Naive thymus-derived CD4-positive, alpha-beta T cell (primary cell): ENCODE measurements at regions not wholly inside any gene's neighbourhood (a gene's known extent, or its start where the extent isn't known, plus 50 kb on each side); places are given as distances from the start of the nearest gene placed in this dataset.
"Not testable (repeated sequence)": the region's sequence is repeated elsewhere in the genome, so short reads cannot be mapped to it uniquely, and the experiment has no call there.

ENCODE experiments used
- ATAC-seq: fragments of 150-1000 bp; cut with Tn5 transposase; 2 replicates; pipeline ENCODE4 v1.10.0; 2021; ENCODE audit warnings: mild to moderate bottlenecking, moderate library complexity
- CTCF ChIA-PET: fragments of 350-600 bp; sonication (Branson Sonifier 250); formaldehyde crosslinking; loops from one replicate; lab custom pipeline; 2021; ENCODE audit warnings: antibody characterized with exemption; lab: Charles Lee
- POLR2A ChIA-PET: fragments of 350-600 bp; sonication (Branson Sonifier 250); formaldehyde crosslinking; loops from one replicate; lab custom pipeline; 2021; ENCODE audit warnings: antibody characterized with exemption, inconsistent platforms; lab: Charles Lee
- DNase-seq, 9 donors: peaks; one replicate each; pipeline versions ENCODE4 v3.0.0 to v3.0.0-alpha.2; 2020 to 2022; ENCODE audit warnings: mixed read lengths in 1 of 9
- H3K27ac ChIP-seq: one replicate; pipeline ENCODE4 v1.7.0; 2013; ENCODE audit warnings: mild to moderate bottlenecking, low read depth, low read length, moderate library complexity
- H3K27me3 ChIP-seq, 2 donors: one replicate each; pipeline ENCODE4 v1.7.0; 2013; ENCODE audit warnings: low read length in 2 of 2, mild to moderate bottlenecking in 2 of 2, moderate library complexity in 2 of 2; ENCODE audit not compliant: control insufficient read depth in 2 of 2, insufficient read depth in 2 of 2
- H3K36me3 ChIP-seq, 3 experiments: 1 replicate in 2 of 3; 2 replicates in 1 of 3; pipeline ENCODE4 v1.7.0; 2013; ENCODE audit warnings: low read length in 3 of 3, mild to moderate bottlenecking in 3 of 3, moderate library complexity in 1 of 3; ENCODE audit not compliant: insufficient read depth in 3 of 3, control insufficient read depth in 2 of 3
- H3K4me1 ChIP-seq, 2 donors: one replicate each; pipeline ENCODE4 v1.7.0; 2013; ENCODE audit warnings: low read length in 2 of 2, mild to moderate bottlenecking in 2 of 2, moderate library complexity in 1 of 2; ENCODE audit not compliant: control insufficient read depth in 2 of 2, insufficient read depth in 2 of 2
- H3K4me3 ChIP-seq: 2 replicates; pipeline ENCODE4 v1.7.0; 2013; ENCODE audit warnings: mild to moderate bottlenecking, low read length
- H3K9me3 ChIP-seq, 3 experiments: 1 replicate in 2 of 3; 2 replicates in 1 of 3; pipeline ENCODE4 v1.7.0; 2013; ENCODE audit warnings: low read length in 3 of 3; ENCODE audit not compliant: control insufficient read depth in 2 of 3
- H3K27ac Mint-ChIP-seq, 9 donors: one replicate each; pipeline ENCODE4 v1.8.0; 2020 to 2022; ENCODE audit warnings: mixed read lengths in 9 of 9, mild to moderate bottlenecking in 8 of 9, moderate library complexity in 5 of 9, inconsistent platforms in 2 of 9
- H3K27me3 Mint-ChIP-seq, 5 donors: one replicate each; pipeline ENCODE4 v1.8.0; 2021 to 2022; ENCODE audit warnings: mixed read lengths in 5 of 5, mild to moderate bottlenecking in 1 of 5
- H3K36me3 Mint-ChIP-seq, 5 donors: one replicate each; pipeline ENCODE4 v1.8.0; 2020 to 2022; ENCODE audit warnings: mixed read lengths in 5 of 5, mild to moderate bottlenecking in 3 of 5, inconsistent platforms in 1 of 5
- H3K4me1 Mint-ChIP-seq, 7 donors: one replicate each; pipeline ENCODE4 v1.8.0; 2020 to 2022; ENCODE audit warnings: mixed read lengths in 7 of 7, mild to moderate bottlenecking in 3 of 7, inconsistent platforms in 1 of 7
- H3K4me3 Mint-ChIP-seq, 10 donors: one replicate each; pipeline ENCODE4 v1.8.0; 2020 to 2022; ENCODE audit warnings: mild to moderate bottlenecking in 10 of 10, mixed read lengths in 10 of 10, moderate library complexity in 6 of 10, inconsistent platforms in 2 of 10
- H3K9me3 Mint-ChIP-seq, 11 donors: one replicate each; pipeline ENCODE4 v1.8.0; 2020 to 2022; ENCODE audit warnings: mixed read lengths in 11 of 11, mild to moderate bottlenecking in 4 of 11, inconsistent platforms in 1 of 11, moderate library complexity in 1 of 11
- intact Hi-C, 2 donors: fragments of 100-400 bp; cut with micrococcal nuclease; formaldehyde crosslinking; loops; one replicate each; pipeline ENCODE4 v1.15.1; 2023

GRCh38 chr18:75960356-75960755, 532.9 kb upstream of the SMIM21 start:
- H3K9me3 Mint-ChIP-seq, CTCF ChIA-PET: not testable (repeated sequence)

GRCh38 chr18:75959150-75959549, 531.6 kb upstream of the SMIM21 start:
- Histone ChIP-seq H3K4me3 (no peak overlapping the region), H3K9me3 (no peaks in the 10 kb centered on the region), H3K27me3 (no peaks in the 10 kb centered on the region), H3K27ac (no peak overlapping the region), H3K4me1 (no peaks in the 10 kb centered on the region), H3K36me3 (no peaks in the 10 kb centered on the region)
- H3K9me3 Mint-ChIP-seq: peaks cover 0 to 5% (median 0%) of the 10 kb centered on the region in 11 donors
- POLR2A ChIA-PET: no interaction called here
- no peaks in the 10 kb centered on the region for H3K36me3 Mint-ChIP-seq
- no peak for DNase-seq
- H3K27me3 Mint-ChIP-seq: peaks cover 0 to 24% (median 4%) of the 10 kb centered on the region in 5 donors
- intact Hi-C loops: no loop called here
- no peaks in the 10 kb centered on the region for H3K4me1 Mint-ChIP-seq
- no peak for ATAC-seq
- no peak overlapping the region for H3K4me3 Mint-ChIP-seq
- H3K27ac Mint-ChIP-seq: no peak overlapping the region
- CTCF ChIA-PET: no interaction called here

More at GRCh38 chr18:75960356-75960755, 532.9 kb upstream of the SMIM21 start:
- ATAC-seq, H3K36me3 ChIP-seq, H3K27ac ChIP-seq, POLR2A ChIA-PET, H3K27me3 ChIP-seq, intact Hi-C loops, H3K4me1 Mint-ChIP-seq, H3K9me3 ChIP-seq, H3K4me3 Mint-ChIP-seq, H3K27ac Mint-ChIP-seq, H3K36me3 Mint-ChIP-seq, H3K4me1 ChIP-seq, DNase-seq, H3K4me3 ChIP-seq: not testable (repeated sequence)
- peaks cover 0 to 12% (median 4%) of the 10 kb centered on the region in 5 donors for H3K27me3 Mint-ChIP-seq

GRCh38 chr18:75958683-75959082, 531.2 kb upstream of the SMIM21 start:
- H3K27me3 ChIP-seq: no peaks in the 10 kb centered on the region
- intact Hi-C loops: no loop called here
- H3K9me3 Mint-ChIP-seq: peaks cover 0 to 9% (median 0%) of the 10 kb centered on the region in 11 donors

GRCh38 chr18:75945265-75945933, 517.9 kb upstream of the SMIM21 start:
- intact Hi-C loops: no loop called here
- DNase-seq (no peak), ATAC-seq (no peak)
- CTCF ChIA-PET: no interaction called here
- Mint-ChIP-seq H3K4me3 (no peak overlapping the region), H3K9me3 (peaks cover 4 to 39% (median 16%) of the 10 kb centered on the region in 11 donors), H3K27ac (no peak overlapping the region), H3K4me1 (no peaks in the 10 kb centered on the region), H3K27me3 (peaks cover 0 to 16% (median 9%) of the 10 kb centered on the region in 5 donors), H3K36me3 (peaks cover 0 to 5% (median 0%) of the 10 kb centered on the region in 5 donors)
- Histone ChIP-seq H3K27ac (no peak overlapping the region), H3K27me3 (no peaks in the 10 kb centered on the region), H3K36me3 (no peaks in the 10 kb centered on the region), H3K9me3 (peaks cover 0 to 7% (median 5%) of the 10 kb centered on the region in 3 experiments), H3K4me1 (no peaks in the 10 kb centered on the region), H3K4me3 (no peak overlapping the region)
- POLR2A ChIA-PET: no interaction called here

More at GRCh38 chr18:75958683-75959082, 531.2 kb upstream of the SMIM21 start:
- Mint-ChIP-seq H3K36me3 (no peaks in the 10 kb centered on the region), H3K27ac (no peak overlapping the region), H3K4me1 (no peaks in the 10 kb centered on the region), H3K4me3 (no peak overlapping the region), H3K27me3 (peaks cover 0 to 28% (median 4%) of the 10 kb centered on the region in 5 donors)
- ChIA-PET CTCF (no interaction called here), POLR2A (no interaction called here)
- Histone ChIP-seq H3K36me3 (no peaks in the 10 kb centered on the region), H3K4me1 (no peaks in the 10 kb centered on the region), H3K4me3 (no peak overlapping the region), H3K9me3 (no peaks in the 10 kb centered on the region), H3K27ac (no peak overlapping the region)
- no peak for ATAC-seq
- DNase-seq: no peak

GRCh38 chr18:75937306-75937705, 509.8 kb upstream of the SMIM21 start:
- POLR2A ChIA-PET: no interaction called here
- Mint-ChIP-seq H3K36me3 (no peaks in the 10 kb centered on the region), H3K4me1 (peaks cover 0 to 1% (median 0%) of the 10 kb centered on the region in 7 donors), H3K9me3 (peaks cover under 1 to 7% (median 2%) of the 10 kb centered on the region in 11 donors), H3K4me3 (no peak overlapping the region), H3K27ac (no peak overlapping the region), H3K27me3 (peaks cover 0 to 21% (median 0%) of the 10 kb centered on the region in 5 donors)
- Histone ChIP-seq H3K9me3 (no peaks in the 10 kb centered on the region), H3K27me3 (peaks cover 0 to 2% of the 10 kb centered on the region in 2 donors), H3K36me3 (no peaks in the 10 kb centered on the region), H3K4me3 (no peak overlapping the region), H3K4me1 (no peaks in the 10 kb centered on the region), H3K27ac (no peak overlapping the region)
- ATAC-seq (no peak), DNase-seq (no peak)
- CTCF ChIA-PET: no interaction called here
- intact Hi-C loops: no loop called here

- H3K4me1 Mint-ChIP-seq: peaks cover 0 to 1% (median 0%) of the 10 kb centered on the region in 7 donors
- no peak overlapping the region for H3K27ac Mint-ChIP-seq
- H3K4me3 Mint-ChIP-seq: no peak overlapping the region
- peaks cover 0 to 23% (median 0%) of the 10 kb centered on the region in 5 donors for H3K27me3 Mint-ChIP-seq
- ATAC-seq (no peak), DNase-seq (no peak)
- peaks cover 0 to 2% of the 10 kb centered on the region in 2 donors for H3K27me3 ChIP-seq
- H3K36me3 Mint-ChIP-seq: no peaks in the 10 kb centered on the region
- H3K27ac ChIP-seq: no peak overlapping the region
- CTCF ChIA-PET: no interaction called here
- POLR2A ChIA-PET: no interaction called here
- no peaks in the 10 kb centered on the region for H3K4me1 ChIP-seq
- no peak overlapping the region for H3K4me3 ChIP-seq
- H3K36me3 ChIP-seq: no peaks in the 10 kb centered on the region
- no peaks in the 10 kb centered on the region for H3K9me3 ChIP-seq
- intact Hi-C loops: no loop called here
- H3K9me3 Mint-ChIP-seq: peaks cover 0 to 4% (median 2%) of the 10 kb centered on the region in 11 donors
Observed at GRCh38 chr18:75936862-75937261, 509.4 kb upstream of the SMIM21 start.

GRCh38 chr18:75931079-75931478, 503.6 kb upstream of the SMIM21 start:
- Histone ChIP-seq H3K4me1 (no peaks in the 10 kb centered on the region), H3K4me3 (no peak overlapping the region), H3K36me3 (no peaks in the 10 kb centered on the region), H3K9me3 (no peaks in the 10 kb centered on the region), H3K27me3 (peaks cover 0 to 2% of the 10 kb centered on the region in 2 donors), H3K27ac (no peak overlapping the region)
- H3K27ac Mint-ChIP-seq: no peak overlapping the region
- ATAC-seq (no peak), DNase-seq (no peak)
- H3K27me3 Mint-ChIP-seq: peaks cover 0 to 18% (median 6%) of the 10 kb centered on the region in 5 donors
- ChIA-PET CTCF (no interaction called here), POLR2A (no interaction called here)
- no peaks in the 10 kb centered on the region for H3K36me3 Mint-ChIP-seq
- intact Hi-C loops: no loop called here
- H3K4me1 Mint-ChIP-seq: no peaks in the 10 kb centered on the region
- H3K4me3 Mint-ChIP-seq: no peak overlapping the region
- no peaks in the 10 kb centered on the region for H3K9me3 Mint-ChIP-seq
